GM12864 (cell line): ENCODE measurements at regions not wholly inside any gene's neighbourhood (a gene's known extent, or its start where the extent isn't known, plus 50 kb on each side); places are given as distances from the start of the nearest gene placed in this dataset.

Experiments
- DNase-seq: peaks from one replicate; pipeline ENCODE4 v3.0.0-alpha.2; 2011; ENCODE audit warnings: low read depth
- H3K4me3 ChIP-seq: 2 replicates; pipeline ENCODE4 v1.5.1; 2011; ENCODE audit warnings: mild to moderate bottlenecking, low read depth, low read length, control low read depth
- TF ChIP-seq, protein P1 (sequence below): IDR thresholded peaks from 2 replicates; pipeline ENCODE4 v1.5.1; 2011; ENCODE audit warnings: low read depth, mild to moderate bottlenecking, moderate library complexity, low read length, control low read depth, inconsistent platforms; ENCODE audit errors: missing control alignments

- DNase-seq, result no peak
- TF ChIP-seq, protein P1, sequence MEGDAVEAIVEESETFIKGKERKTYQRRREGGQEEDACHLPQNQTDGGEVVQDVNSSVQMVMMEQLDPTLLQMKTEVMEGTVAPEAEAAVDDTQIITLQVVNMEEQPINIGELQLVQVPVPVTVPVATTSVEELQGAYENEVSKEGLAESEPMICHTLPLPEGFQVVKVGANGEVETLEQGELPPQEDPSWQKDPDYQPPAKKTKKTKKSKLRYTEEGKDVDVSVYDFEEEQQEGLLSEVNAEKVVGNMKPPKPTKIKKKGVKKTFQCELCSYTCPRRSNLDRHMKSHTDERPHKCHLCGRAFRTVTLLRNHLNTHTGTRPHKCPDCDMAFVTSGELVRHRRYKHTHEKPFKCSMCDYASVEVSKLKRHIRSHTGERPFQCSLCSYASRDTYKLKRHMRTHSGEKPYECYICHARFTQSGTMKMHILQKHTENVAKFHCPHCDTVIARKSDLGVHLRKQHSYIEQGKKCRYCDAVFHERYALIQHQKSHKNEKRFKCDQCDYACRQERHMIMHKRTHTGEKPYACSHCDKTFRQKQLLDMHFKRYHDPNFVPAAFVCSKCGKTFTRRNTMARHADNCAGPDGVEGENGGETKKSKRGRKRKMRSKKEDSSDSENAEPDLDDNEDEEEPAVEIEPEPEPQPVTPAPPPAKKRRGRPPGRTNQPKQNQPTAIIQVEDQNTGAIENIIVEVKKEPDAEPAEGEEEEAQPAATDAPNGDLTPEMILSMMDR, result no peak
- no peak overlapping the region for H3K4me3 ChIP-seq
Measured at GRCh38 chr15:95563634-95564033, 766.9 kb upstream of the NR2F2 start.

- H3K4me3 ChIP-seq, result no peak overlapping the region
- TF ChIP-seq, protein P1, result no peak
- no peak for DNase-seq
Measured at GRCh38 chr15:95565016-95565600, 765.4 kb upstream of the NR2F2 start.

- DNase-seq, result no peak
- H3K4me3 ChIP-seq, result no peak overlapping the region
- TF ChIP-seq, protein P1, result no peak
Measured at GRCh38 chr15:95565690-95566089, 764.8 kb upstream of the NR2F2 start.

DNA sequence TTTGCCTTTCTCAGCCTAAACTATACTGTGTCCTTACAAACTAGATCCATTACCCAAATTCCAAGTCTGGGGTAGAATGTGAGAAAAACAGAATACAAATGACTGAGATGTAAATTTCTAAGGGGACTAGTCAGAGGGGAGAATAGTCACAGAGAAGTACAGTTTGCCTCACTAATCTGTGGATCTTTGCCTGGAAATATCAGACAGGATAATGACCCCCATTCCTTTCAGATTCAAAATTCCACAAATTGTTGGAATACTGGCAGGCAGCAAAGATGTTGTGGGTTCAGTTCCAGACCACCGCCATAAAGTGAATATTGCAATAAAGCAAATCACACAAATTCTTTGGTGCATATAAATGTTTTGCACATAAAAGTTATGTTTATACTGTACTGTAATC, 762.8 kb upstream of the NR2F2 start:
- DNase-seq, result no peak
- TF ChIP-seq, protein P1, result no peak
- no peak overlapping the region for H3K4me3 ChIP-seq

GRCh38 chr15:95574053-95574452, 756.4 kb upstream of the NR2F2 start:
- no peak for DNase-seq
- no peak overlapping the region for H3K4me3 ChIP-seq
- TF ChIP-seq, protein P1, result no peak

DNA sequence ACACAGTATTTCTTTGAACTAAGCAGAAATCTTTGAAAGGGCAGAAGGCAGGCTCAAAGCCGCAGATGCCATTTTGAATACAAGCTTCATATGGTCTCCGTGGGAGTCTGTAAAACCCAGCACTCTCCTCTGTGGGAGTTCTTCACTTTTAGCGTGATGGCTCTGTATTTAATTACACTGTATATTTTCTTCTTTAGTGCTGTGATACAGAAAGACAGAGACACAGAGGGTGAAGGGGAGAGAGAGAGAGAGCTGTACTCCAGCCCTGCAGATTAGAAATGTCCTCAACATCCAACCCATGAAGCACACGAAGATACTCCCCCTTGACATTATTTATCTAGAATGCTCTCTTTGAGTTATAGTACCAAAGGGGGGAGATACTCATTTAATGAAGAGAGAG, 752.6 kb upstream of the NR2F2 start:
- no peak overlapping the region for H3K4me3 ChIP-seq
- DNase-seq, result no peak
- TF ChIP-seq, protein P1, result no peak

DNA sequence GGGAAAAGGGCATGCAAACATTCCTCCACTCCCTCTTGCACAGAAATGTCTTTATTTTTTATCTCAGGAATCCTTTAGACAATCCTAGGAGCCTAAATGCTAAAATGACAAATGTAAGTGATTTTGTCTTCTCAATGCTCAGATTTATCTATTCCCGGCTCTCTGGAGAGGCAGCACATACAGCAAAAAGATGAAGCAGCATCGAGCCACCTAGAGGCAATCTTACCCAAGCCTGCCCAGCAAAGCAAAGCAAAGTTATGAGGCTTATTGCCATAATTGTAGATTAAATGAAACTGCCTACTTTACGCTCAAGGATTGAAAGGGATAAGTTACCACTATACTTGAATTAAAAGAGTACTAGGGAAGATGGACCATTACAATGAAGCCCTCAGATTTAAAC, 750.4 kb upstream of the NR2F2 start:
- TF ChIP-seq, protein P1, result no peak
- DNase-seq, result no peak
- no peak overlapping the region for H3K4me3 ChIP-seq
